ENCODE measurements at regions not wholly inside any gene's neighbourhood (a gene's known extent, or its start where the extent isn't known, plus 50 kb on each side); places are given as distances from the start of the nearest gene placed in this dataset.

- DNase-seq = no peak
These were observed 114.7 kb upstream of the AHR start for GRCh38 chr7:17183630-17184328.

- DNase-seq = no peak
These were observed 113.4 kb upstream of the AHR start for GRCh38 chr7:17184805-17185689.

GRCh38 chr7:17185690-17186070, 112.8 kb upstream of the AHR start:
- no peak for DNase-seq

GRCh38 chr7:17186745-17187530, 111.5 kb upstream of the AHR start:
- no peak for DNase-seq

GRCh38 chr7:17194656-17195055, 103.8 kb upstream of the AHR start:
- no peak for DNase-seq

DNA sequence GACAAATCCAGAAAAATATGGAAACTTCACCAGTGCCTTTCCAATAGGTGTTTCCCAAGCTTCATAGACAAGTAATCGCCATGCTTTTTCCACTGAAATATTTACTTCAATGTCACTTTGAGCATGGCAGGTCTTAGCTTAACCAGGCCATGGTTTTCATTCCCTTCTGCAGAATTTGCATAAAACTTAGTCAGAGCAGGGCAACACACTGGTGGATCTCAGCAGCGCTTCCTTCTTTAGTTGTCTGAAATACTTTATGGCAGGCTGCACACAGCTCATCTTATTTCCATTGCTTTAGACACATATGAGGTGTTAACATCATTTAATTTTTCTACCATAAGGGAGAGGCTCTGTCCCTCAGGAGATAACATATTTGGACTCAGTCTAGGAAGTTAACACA, 102.9 kb upstream of the AHR start:
- no peak for DNase-seq

DNA sequence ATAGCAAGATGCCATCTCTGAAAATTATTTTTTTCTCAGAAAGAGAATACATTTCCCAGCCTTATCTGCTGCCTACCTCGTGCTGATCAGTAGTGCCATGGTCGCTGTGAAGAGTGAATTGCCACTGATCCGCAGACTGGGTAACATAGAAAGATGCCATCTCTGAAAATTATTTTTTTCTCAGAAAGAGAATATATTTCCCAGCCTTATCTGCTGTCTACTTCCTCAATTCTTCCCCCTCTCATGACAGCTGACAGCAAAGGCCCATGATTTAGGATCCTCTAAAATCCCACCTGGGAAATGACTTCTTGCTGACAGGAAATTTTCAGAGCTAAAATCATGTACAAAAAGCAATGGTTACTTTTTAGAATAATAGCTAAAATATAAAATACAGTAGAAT, 92.5 kb upstream of the AHR start:
- DNase-seq = no peak

GRCh38 chr7:17206349-17206905, 92.0 kb upstream of the AHR start:
- DNase-seq = no peak

GRCh38 chr7:17207220-17207619, 91.2 kb upstream of the AHR start:
- DNase-seq = no peak

GRCh38 chr7:17209101-17209500, 89.4 kb upstream of the AHR start:
- DNase-seq = no peak

- DNase-seq = no peak
These were observed 87.1 kb upstream of the AHR start for GRCh38 chr7:17211307-17211836.

- no peak for DNase-seq
These were observed 86.3 kb upstream of the AHR start for GRCh38 chr7:17212188-17212587.

DNA sequence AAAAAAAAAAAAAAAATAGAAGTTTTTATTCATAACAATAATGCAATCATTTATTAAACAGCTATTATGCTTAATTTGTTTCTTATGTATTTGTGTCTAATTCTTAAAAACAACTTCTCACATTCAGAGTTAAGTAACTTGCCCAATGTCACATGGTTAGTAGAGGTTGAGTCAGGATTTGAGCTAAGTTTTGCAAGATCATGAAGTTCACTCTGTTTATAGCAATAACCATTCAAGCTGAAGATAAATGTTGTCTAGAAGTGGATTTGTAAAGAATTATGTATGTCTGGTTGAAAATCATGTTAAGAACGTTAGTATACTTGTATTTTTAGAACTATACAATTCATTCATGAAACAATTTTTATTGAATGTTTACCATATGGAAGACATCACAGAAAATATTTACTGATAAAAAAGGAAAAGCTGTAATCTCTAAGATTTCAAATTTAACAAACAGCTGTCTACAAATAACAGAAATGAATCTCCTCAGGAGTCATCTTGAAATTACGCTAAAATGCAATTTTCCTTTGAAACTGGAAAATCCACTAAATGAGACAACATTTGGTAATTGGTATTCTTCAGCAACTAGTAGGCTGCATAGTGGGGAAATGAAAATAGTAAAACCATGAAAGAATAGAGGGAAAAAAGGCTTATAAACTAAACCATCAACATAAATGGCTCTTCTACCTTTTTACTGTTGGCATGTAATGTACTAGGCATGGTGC, 70.5 kb upstream of the AHR start:
- no peak for DNase-seq

- no peak for DNase-seq
These were observed 69.2 kb upstream of the AHR start for GRCh38 chr7:17229228-17229627.

- no peak for DNase-seq
These were observed 68.2 kb upstream of the AHR start for GRCh38 chr7:17230099-17230807.

- DNase-seq = no peak
These were observed 64.8 kb upstream of the AHR start for GRCh38 chr7:17233603-17234002.

DNA sequence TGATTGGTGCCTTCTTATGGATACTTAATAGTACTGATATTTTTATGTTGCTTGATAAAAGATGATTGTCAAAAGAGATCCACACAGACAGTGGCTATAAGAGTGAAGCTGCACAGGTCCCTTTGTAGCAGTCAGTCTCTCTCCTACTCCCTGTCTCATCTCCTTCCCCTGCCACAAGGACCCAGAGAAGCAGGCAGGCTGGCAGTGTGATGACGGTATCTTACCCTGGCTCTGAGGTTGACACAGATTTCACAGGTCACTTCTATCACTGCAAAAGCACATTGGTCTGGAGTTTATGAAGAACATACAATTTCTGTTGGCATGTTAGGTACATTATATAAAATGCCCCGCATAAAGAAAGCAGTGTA, 64.4 kb upstream of the AHR start:
- no peak for DNase-seq

GRCh38 chr7:17234398-17235031, 63.9 kb upstream of the AHR start:
- DNase-seq = no peak

GRCh38 chr7:17236171-17236570, 62.3 kb upstream of the AHR start:
- DNase-seq = no peak

DNA sequence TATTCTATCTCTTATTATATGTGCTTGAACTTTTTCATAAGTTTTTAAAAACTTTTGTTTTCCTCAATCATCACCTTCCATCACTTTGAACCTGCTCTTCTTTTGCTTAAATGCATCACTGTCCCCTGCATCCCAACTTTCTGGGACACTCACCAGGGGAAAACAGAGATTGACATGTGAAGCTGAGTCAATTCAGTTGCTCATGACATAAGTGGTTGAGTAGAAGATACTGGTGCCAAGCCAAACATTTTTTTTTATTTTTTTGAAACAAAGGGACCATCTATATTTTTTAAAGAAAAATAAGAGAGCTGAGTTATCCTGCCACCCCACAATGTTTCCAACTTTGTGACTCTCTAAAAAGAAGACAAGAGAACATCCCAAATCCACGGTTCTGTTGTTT, 61.8 kb upstream of the AHR start:
- no peak for DNase-seq

DNA sequence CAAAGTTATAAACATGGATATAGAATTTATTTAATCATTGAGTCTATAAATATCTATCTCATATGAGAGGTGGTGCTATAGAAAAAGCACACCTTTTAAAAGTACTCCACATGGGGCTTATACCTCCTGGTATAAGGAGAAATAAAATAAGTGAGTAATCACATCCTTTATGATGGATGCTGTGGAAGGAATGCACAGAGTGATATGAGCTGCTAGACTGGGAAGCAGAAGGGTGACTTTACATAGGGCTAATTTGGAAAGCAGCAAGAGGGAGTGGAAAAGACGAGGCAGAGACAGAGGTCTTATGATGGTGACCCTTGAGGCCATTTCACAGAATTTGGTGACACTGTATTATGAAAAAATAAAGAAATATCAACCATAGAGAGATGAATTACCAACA, 59.4 kb upstream of the AHR start:
- DNase-seq = no peak
